B cell (primary cell): ENCODE measurements at regions not wholly inside any gene's neighbourhood (a gene's known extent, or its start where the extent isn't known, plus 50 kb on each side); places are given as distances from the start of the nearest gene placed in this dataset.

ENCODE experiments used
- CTCF ChIP-seq: fragments of 200-600 bp; IDR thresholded peaks from one replicate; pipeline ENCODE4 v1.8.0; 2022; ENCODE audit warnings: antibody characterized with exemption, mild to moderate bottlenecking
- EZH2 ChIP-seq: IDR thresholded peaks from 2 replicates; pipeline ENCODE4 v1.6.1; 2012; ENCODE audit warnings: borderline replicate concordance, low read depth, mild to moderate bottlenecking, moderate library complexity, low read length; ENCODE audit not compliant: insufficient read depth, poor library complexity, severe bottlenecking

GRCh38 chr6:126662966-126663365 lies 323.1 kb downstream of the CENPW start:
- TF ChIP-seq CTCF (no peak), EZH2 (no peak)
